Stomach (tissue), 4 donors: ENCODE measurements at regions not wholly inside any gene's neighbourhood (a gene's known extent, or its start where the extent isn't known, plus 50 kb on each side); places are given as distances from the start of the nearest gene placed in this dataset.

Experiments used
- CTCF ChIP-seq, 7 experiments: fragments of 450-650 bp in 4 of 7; fragments of 200-600 bp in 3 of 7; sonication (generic) in 3 of 7; IDR thresholded peaks; one replicate each; pipeline ENCODE4 v1.5.1; 2016 to 2019; ENCODE audit warnings: antibody characterized with exemption in 7 of 7, control low read depth in 2 of 7, mild to moderate bottlenecking in 1 of 7
- EP300 ChIP-seq: sonication (generic); formaldehyde crosslinking; IDR thresholded peaks from one replicate; pipeline ENCODE4 v1.6.1; 2017; ENCODE audit warnings: antibody characterized with exemption
- POLR2AphosphoS5 ChIP-seq, 3 donors: sonication (generic); formaldehyde crosslinking; IDR thresholded peaks; one replicate each; pipeline ENCODE4 v1.6.1; 2016; ENCODE audit warnings: antibody characterized with exemption in 3 of 3

GRCh38 chr13:44857061-44857460 lies 132.2 kb downstream of the NUFIP1 start:
- TF ChIP-seq CTCF (IDR thresholded peaks at IDR 0.05) (no peak), POLR2AphosphoS5 (IDR thresholded peaks at IDR 0.05) (no peak), EP300 (no peak)
